Ovary (tissue), 7 donors: ENCODE measurements at regions not wholly inside any gene's neighbourhood (a gene's known extent, or its start where the extent isn't known, plus 50 kb on each side); places are given as distances from the start of the nearest gene placed in this dataset.

Experiments
- DNase-seq, 5 donors: peaks; one replicate each; pipeline ENCODE4 v3.0.0-alpha.2; 2019 to 2020
- H3K27ac ChIP-seq, 2 donors: fragments of 200-600 bp; one replicate each; pipeline versions ENCODE4 v1.5.1 to v1.8.0; 2019 to 2022
- H3K27me3 ChIP-seq: fragments of 200-600 bp; one replicate; pipeline ENCODE4 v1.8.0; 2022
- H3K36me3 ChIP-seq: fragments of 200-600 bp; sonication (generic); one replicate; pipeline ENCODE4 v1.5.1; 2019
- H3K4me1 ChIP-seq: one replicate; pipeline ENCODE4 v1.8.1; 2013; ENCODE audit warnings: mild to moderate bottlenecking, moderate library complexity; ENCODE audit not compliant: insufficient read depth
- H3K4me3 ChIP-seq: fragments of 200-600 bp; sonication (generic); one replicate; pipeline ENCODE4 v1.5.1; 2017
- H3K9me3 ChIP-seq, 2 donors: fragments of 200-600 bp in 1 of 2; sonication (generic) in 1 of 2; one replicate each; pipeline versions ENCODE4 v1.5.1 to v1.8.1; 2013 to 2019; ENCODE audit warnings: mild to moderate bottlenecking in 1 of 2, moderate library complexity in 1 of 2
- CTCF ChIP-seq, 3 donors: fragments of 450-650 bp in 2 of 3; fragments of 200-600 bp in 1 of 3; IDR thresholded peaks; one replicate each; pipeline versions ENCODE4 v1.5.1 to v1.8.0; 2016 to 2022; ENCODE audit warnings: antibody characterized with exemption in 3 of 3, mild to moderate bottlenecking in 1 of 3
- EP300 ChIP-seq: sonication (generic); formaldehyde crosslinking; IDR thresholded peaks from one replicate; pipeline ENCODE4 v1.6.1; 2017; ENCODE audit warnings: antibody characterized with exemption
- POLR2A ChIP-seq: fragments of 450-650 bp; IDR thresholded peaks from one replicate; pipeline ENCODE4 v1.6.1; 2017; ENCODE audit warnings: antibody characterized with exemption, mild to moderate bottlenecking, moderate library complexity
- WGBS, 3 donors: extraction: QIAGEN DNeasy Blood & Tissue Kit in 1 of 3; methylation state at CpG; one replicate each; pipeline versions ENCODE4 v1.1.5 to v1.1.7; 2013 to 2017; 5-methylcytosine and 5-hydroxymethylcytosine counted together
- intact Hi-C, 4 donors: fragments of 100-400 bp; cut with DNase I; formaldehyde crosslinking; loops; one replicate each; pipeline versions ENCODE4 v1.11.0 to v1.15.1; 2022 to 2023
- donor health status: DM: no; HTN: no; CAD: no; lungs with moderate emphysema.
- donor health status: DM: no; HTN: no; CAD: no.
- donor health status: Bipolar disorder and iron deficiency.
- donor health status: DM: no; HTN: no; CAD: no.
- donor health status: DM: yes; HTN: yes; CAD: no.

- no peak for DNase-seq
- no peaks in the 10 kb centered on the region for H3K4me1 ChIP-seq
- no peak overlapping the region for H3K4me3 ChIP-seq
- H3K27ac ChIP-seq = no peak overlapping the region
- intact Hi-C loops = no loop called here
- no peaks in the 10 kb centered on the region for H3K36me3 ChIP-seq
- no peaks in the 10 kb centered on the region for H3K27me3 ChIP-seq
- WGBS, 3 donors = 91 to 94% (median 91%) methylated on average over 2 of the region's 2 CpGs
- H3K9me3 ChIP-seq = no peaks in the 10 kb centered on the region
- no peak for TF ChIP-seq CTCF (IDR thresholded peaks at IDR 0.05)
- no peak for TF ChIP-seq POLR2A
- TF ChIP-seq EP300 = no peak
Observed at GRCh38 chr5:173770637-173771036, 117.5 kb upstream of the CPEB4 start.

GRCh38 chr5:173771121-173771724 is 116.9 kb upstream of the CPEB4 start:
- no peak overlapping the region for H3K27ac ChIP-seq
- no peaks in the 10 kb centered on the region for H3K36me3 ChIP-seq
- no peak for TF ChIP-seq POLR2A
- no peak for TF ChIP-seq CTCF (IDR thresholded peaks at IDR 0.05)
- no peak for TF ChIP-seq EP300
- WGBS, 3 donors = 58 to 60% (median 60%) methylated on average over 24 of the region's 24 CpGs
- no peaks in the 10 kb centered on the region for H3K9me3 ChIP-seq
- intact Hi-C loops = no loop called here
- no peak overlapping the region for H3K4me3 ChIP-seq
- no peaks in the 10 kb centered on the region for H3K4me1 ChIP-seq
- no peak for DNase-seq
- H3K27me3 ChIP-seq = no peaks in the 10 kb centered on the region

- TF ChIP-seq POLR2A (no peak), CTCF (IDR thresholded peaks at IDR 0.05) (no peak), EP300 (no peak)
- Histone ChIP-seq H3K27me3 (no peaks in the 10 kb centered on the region), H3K4me1 (no peaks in the 10 kb centered on the region), H3K9me3 (no peaks in the 10 kb centered on the region), H3K36me3 (no peaks in the 10 kb centered on the region), H3K4me3 (no peak overlapping the region), H3K27ac (no peak overlapping the region)
- intact Hi-C loops = no loop called here
- WGBS, 3 donors = 81 to 89% (median 82%) methylated on average over 11 of the region's 11 CpGs
- DNase-seq = no peak
Observed at GRCh38 chr5:173771725-173772383, 116.3 kb upstream of the CPEB4 start.

GRCh38 chr5:173772384-173773059 is 115.6 kb upstream of the CPEB4 start:
- 39 to 51% (median 42%) methylated on average over 9 of the region's 9 CpGs for WGBS, 3 donors
- intact Hi-C loops = no loop called here
- no peak overlapping the region for H3K27ac ChIP-seq

More at GRCh38 chr5:173772384-173773059, 115.6 kb upstream of the CPEB4 start:
- no peaks in the 10 kb centered on the region for H3K36me3 ChIP-seq
- no peak for DNase-seq
- TF ChIP-seq POLR2A = no peak
- TF ChIP-seq CTCF (IDR thresholded peaks at IDR 0.05) = no peak
- no peak for TF ChIP-seq EP300
- H3K4me1 ChIP-seq = no peaks in the 10 kb centered on the region
- H3K9me3 ChIP-seq = no peaks in the 10 kb centered on the region
- H3K27me3 ChIP-seq = no peaks in the 10 kb centered on the region
- H3K4me3 ChIP-seq = no peak overlapping the region
